Breast epithelium (tissue), 3 donors: ENCODE measurements at regions not wholly inside any gene's neighbourhood (a gene's known extent, or its start where the extent isn't known, plus 50 kb on each side); places are given as distances from the start of the nearest gene placed in this dataset.

Experiments used
- POLR2AphosphoS5 ChIP-seq, 3 donors: sonication (generic); formaldehyde crosslinking; IDR thresholded peaks; one replicate each; pipeline ENCODE4 v1.6.1; 2017; ENCODE audit warnings: antibody characterized with exemption in 3 of 3
- TF ChIP-seq, protein P1 (sequence below), 3 donors: fragments of 450-650 bp; IDR thresholded peaks; one replicate each; pipeline ENCODE4 v1.5.1; 2016 to 2017; ENCODE audit warnings: antibody characterized with exemption in 3 of 3, mild to moderate bottlenecking in 3 of 3, moderate library complexity in 3 of 3

DNA sequence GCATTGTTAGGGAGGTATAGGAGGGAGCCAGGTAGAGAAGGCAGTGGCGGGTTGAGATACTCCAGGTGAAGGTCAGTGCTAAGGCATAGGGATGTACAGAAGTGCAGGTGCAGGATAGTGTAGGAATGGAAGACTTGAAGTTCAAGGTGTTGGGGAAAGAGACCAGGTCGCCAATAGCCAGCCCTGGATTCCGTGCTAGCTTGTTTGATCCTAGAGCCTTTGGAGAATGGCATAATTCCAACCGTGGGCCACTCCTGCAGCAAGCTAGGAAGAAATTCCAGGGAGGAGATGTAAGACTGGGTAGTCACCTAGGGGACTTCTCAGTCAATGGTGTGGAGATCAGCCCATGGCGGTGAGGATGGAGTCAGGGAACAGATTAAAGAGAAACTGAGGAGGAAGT lies 272.7 kb downstream of the RPS24 start:
- TF ChIP-seq, protein P1, sequence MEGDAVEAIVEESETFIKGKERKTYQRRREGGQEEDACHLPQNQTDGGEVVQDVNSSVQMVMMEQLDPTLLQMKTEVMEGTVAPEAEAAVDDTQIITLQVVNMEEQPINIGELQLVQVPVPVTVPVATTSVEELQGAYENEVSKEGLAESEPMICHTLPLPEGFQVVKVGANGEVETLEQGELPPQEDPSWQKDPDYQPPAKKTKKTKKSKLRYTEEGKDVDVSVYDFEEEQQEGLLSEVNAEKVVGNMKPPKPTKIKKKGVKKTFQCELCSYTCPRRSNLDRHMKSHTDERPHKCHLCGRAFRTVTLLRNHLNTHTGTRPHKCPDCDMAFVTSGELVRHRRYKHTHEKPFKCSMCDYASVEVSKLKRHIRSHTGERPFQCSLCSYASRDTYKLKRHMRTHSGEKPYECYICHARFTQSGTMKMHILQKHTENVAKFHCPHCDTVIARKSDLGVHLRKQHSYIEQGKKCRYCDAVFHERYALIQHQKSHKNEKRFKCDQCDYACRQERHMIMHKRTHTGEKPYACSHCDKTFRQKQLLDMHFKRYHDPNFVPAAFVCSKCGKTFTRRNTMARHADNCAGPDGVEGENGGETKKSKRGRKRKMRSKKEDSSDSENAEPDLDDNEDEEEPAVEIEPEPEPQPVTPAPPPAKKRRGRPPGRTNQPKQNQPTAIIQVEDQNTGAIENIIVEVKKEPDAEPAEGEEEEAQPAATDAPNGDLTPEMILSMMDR (IDR thresholded peaks at IDR 0.05), result no peak
- no peak for TF ChIP-seq POLR2AphosphoS5 (IDR thresholded peaks at IDR 0.05)
